ENCODE measurements at regions not wholly inside any gene's neighbourhood (a gene's known extent, or its start where the extent isn't known, plus 50 kb on each side); places are given as distances from the start of the nearest gene placed in this dataset.

DNA sequence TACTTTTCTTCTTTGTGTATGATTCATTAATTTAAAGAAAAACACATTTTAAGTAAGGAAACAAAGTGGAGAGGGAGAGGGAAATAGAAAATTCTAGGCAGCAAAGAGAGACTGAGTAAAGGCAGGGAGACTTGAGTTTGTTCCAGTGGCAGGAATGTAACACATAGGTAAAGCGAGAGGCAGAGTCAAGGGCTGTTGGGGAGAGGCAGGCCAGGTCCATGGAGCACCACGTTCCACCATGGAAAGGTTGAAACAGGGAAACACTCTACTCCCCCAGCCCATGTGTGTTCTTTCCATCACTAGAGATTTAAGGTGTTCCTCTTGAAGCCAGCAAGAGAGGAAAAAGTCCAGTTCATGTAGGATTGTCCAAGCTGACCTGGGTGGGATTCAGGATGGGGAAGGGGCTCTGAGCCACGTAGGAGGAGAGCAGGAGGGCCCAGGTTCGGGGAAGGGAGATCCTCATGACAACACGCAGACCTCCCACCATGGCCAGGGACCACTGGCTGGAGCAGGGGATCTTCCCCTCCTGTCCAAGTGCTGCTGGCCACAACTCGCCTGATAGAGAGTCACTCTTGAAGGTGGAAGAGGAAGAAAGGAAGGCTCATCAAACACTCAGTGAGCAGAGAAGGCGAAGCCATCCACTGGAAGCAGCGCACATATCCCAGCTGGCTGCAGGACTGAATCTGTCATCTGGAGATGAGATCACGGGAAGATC lies 666.4 kb upstream of the MKI67 start:
- TF ChIP-seq, protein P1, sequence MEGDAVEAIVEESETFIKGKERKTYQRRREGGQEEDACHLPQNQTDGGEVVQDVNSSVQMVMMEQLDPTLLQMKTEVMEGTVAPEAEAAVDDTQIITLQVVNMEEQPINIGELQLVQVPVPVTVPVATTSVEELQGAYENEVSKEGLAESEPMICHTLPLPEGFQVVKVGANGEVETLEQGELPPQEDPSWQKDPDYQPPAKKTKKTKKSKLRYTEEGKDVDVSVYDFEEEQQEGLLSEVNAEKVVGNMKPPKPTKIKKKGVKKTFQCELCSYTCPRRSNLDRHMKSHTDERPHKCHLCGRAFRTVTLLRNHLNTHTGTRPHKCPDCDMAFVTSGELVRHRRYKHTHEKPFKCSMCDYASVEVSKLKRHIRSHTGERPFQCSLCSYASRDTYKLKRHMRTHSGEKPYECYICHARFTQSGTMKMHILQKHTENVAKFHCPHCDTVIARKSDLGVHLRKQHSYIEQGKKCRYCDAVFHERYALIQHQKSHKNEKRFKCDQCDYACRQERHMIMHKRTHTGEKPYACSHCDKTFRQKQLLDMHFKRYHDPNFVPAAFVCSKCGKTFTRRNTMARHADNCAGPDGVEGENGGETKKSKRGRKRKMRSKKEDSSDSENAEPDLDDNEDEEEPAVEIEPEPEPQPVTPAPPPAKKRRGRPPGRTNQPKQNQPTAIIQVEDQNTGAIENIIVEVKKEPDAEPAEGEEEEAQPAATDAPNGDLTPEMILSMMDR (IDR thresholded peaks at IDR 0.05): no peak
- TF ChIP-seq POLR2A (IDR thresholded peaks at IDR 0.05) (no peak), EP300 (IDR thresholded peaks at IDR 0.05) (no peak)

Data from ovary (tissue), 3 donors.